ENCODE measurements at regions not wholly inside any gene's neighbourhood (a gene's known extent, or its start where the extent isn't known, plus 50 kb on each side); places are given as distances from the start of the nearest gene placed in this dataset.

- peaks cover 0 to 10% (median 0%) of the 10 kb centered on the region in 4 donors for H3K9me3 ChIP-seq
- WGBS, 5 donors = 70 to 87% (median 80%) methylated on average over 2 of the region's 2 CpGs
- no peak for DNase-seq
- no peaks in the 10 kb centered on the region for H3K4me1 ChIP-seq
- H3K27me3 ChIP-seq = no peaks in the 10 kb centered on the region
- H3K36me3 ChIP-seq = no peaks in the 10 kb centered on the region
- intact Hi-C loops (cut with DNase I; ENCODE audit: low total_unique reads) = loop anchor here (5.0 kb wide), 1 partner anchor 278 kb away; no protein-coding TSS in a partner anchor
- H3K4me3 ChIP-seq = no peak overlapping the region
- TF ChIP-seq CTCF (IDR thresholded peaks at IDR 0.05) (no peak), POLR2A (IDR thresholded peaks at IDR 0.05) (no peak), POLR2AphosphoS5 (IDR thresholded peaks at IDR 0.05) (no peak), EP300 (IDR thresholded peaks at IDR 0.05) (no peak)
- H3K27ac ChIP-seq = no peak overlapping the region
Measured at GRCh38 chr2:183859129-183859528, 734.9 kb downstream of the NUP35 start.

- TF ChIP-seq POLR2AphosphoS5 (IDR thresholded peaks at IDR 0.05) (no peak), CTCF (IDR thresholded peaks at IDR 0.05) (no peak), POLR2A (IDR thresholded peaks at IDR 0.05) (no peak), EP300 (IDR thresholded peaks at IDR 0.05) (no peak)
- intact Hi-C loops (cut with DNase I; ENCODE audit: low total_unique reads) = no loop called here
- Histone ChIP-seq H3K27me3 (no peaks in the 10 kb centered on the region), H3K4me1 (no peaks in the 10 kb centered on the region), H3K9me3 (no peaks in the 10 kb centered on the region), H3K27ac (no peak overlapping the region), H3K4me3 (no peak overlapping the region), H3K36me3 (no peaks in the 10 kb centered on the region)
- no peak for DNase-seq
- WGBS, 5 donors = 60 to 84% (median 74%) methylated on average over 2 of the region's 2 CpGs
Measured at GRCh38 chr2:183866666-183867065, 731.7 kb upstream of the ZNF804A start.

- Histone ChIP-seq H3K27ac (no peak overlapping the region), H3K4me3 (no peak overlapping the region), H3K4me1 (no peaks in the 10 kb centered on the region), H3K27me3 (no peaks in the 10 kb centered on the region), H3K36me3 (no peaks in the 10 kb centered on the region), H3K9me3 (no peaks in the 10 kb centered on the region)
- intact Hi-C loops (cut with DNase I; ENCODE audit: low total_unique reads) = no loop called here
- TF ChIP-seq CTCF (IDR thresholded peaks at IDR 0.05) (no peak), EP300 (IDR thresholded peaks at IDR 0.05) (no peak), POLR2A (IDR thresholded peaks at IDR 0.05) (no peak), POLR2AphosphoS5 (IDR thresholded peaks at IDR 0.05) (no peak)
- WGBS, 5 donors = 68 to 90% (median 83%) methylated on average over 5 of the region's 5 CpGs
- no peak for DNase-seq
Measured at GRCh38 chr2:183867206-183867605, 731.1 kb upstream of the ZNF804A start.

GRCh38 chr2:183868153-183868552 lies 730.2 kb upstream of the ZNF804A start:
- no peaks in the 10 kb centered on the region for H3K36me3 ChIP-seq
- no peak overlapping the region for H3K4me3 ChIP-seq
- no peaks in the 10 kb centered on the region for H3K27me3 ChIP-seq
- H3K4me1 ChIP-seq = no peaks in the 10 kb centered on the region
- 80 to 92% (median 86%) methylated on average over 2 of the region's 2 CpGs for WGBS, 5 donors
- DNase-seq = peak in 1 of 2 donors; percentile 5
- intact Hi-C loops (cut with DNase I; ENCODE audit: low total_unique reads) = no loop called here
- H3K9me3 ChIP-seq = no peaks in the 10 kb centered on the region
- TF ChIP-seq POLR2AphosphoS5 (IDR thresholded peaks at IDR 0.05) (no peak), POLR2A (IDR thresholded peaks at IDR 0.05) (no peak), CTCF (IDR thresholded peaks at IDR 0.05) (no peak), EP300 (IDR thresholded peaks at IDR 0.05) (no peak)
- no peak overlapping the region for H3K27ac ChIP-seq
